ENCODE measurements at regions not wholly inside any gene's neighbourhood (a gene's known extent, or its start where the extent isn't known, plus 50 kb on each side); places are given as distances from the start of the nearest gene placed in this dataset.
A peak's percentile ranks its signal among the peaks of the same experiment; 100 is the strongest.

GRCh38 chr6:140732991-140733390 lies 1358.5 kb upstream of the CITED2 start:
- WGBS, 2 donors = 28 to 34% methylated on average over 2 of the region's 2 CpGs
- Histone ChIP-seq H3K9me3 (no peaks in the 10 kb centered on the region), H3K4me1 (no peaks in the 10 kb centered on the region), H3K4me3 (no peak overlapping the region), H3K36me3 (ENCODE audit: low read depth, missing control alignments) (no peaks in the 10 kb centered on the region), H3K27ac (no peak overlapping the region), H3K27me3 (no peaks in the 10 kb centered on the region)
- DNase-seq = no peak
- TF ChIP-seq POLR2A (IDR thresholded peaks at IDR 0.05) (no peak), CTCF (IDR thresholded peaks at IDR 0.05) (no peak)
- intact Hi-C loops (cut with DNase I; ENCODE audit: low total_unique reads) = no loop called here

- H3K4me3 ChIP-seq = no peak overlapping the region
- H3K27ac ChIP-seq = no peak overlapping the region
- H3K36me3 ChIP-seq (ENCODE audit: low read depth, missing control alignments) = no peaks in the 10 kb centered on the region
- H3K4me1 ChIP-seq = no peaks in the 10 kb centered on the region
- H3K9me3 ChIP-seq = no peaks in the 10 kb centered on the region
- WGBS, 2 donors = 77 to 82% methylated on average over 2 of the region's 2 CpGs
- TF ChIP-seq POLR2A (IDR thresholded peaks at IDR 0.05) = no peak
- no peak for TF ChIP-seq CTCF (IDR thresholded peaks at IDR 0.05)
- no peaks in the 10 kb centered on the region for H3K27me3 ChIP-seq
- intact Hi-C loops (cut with DNase I; ENCODE audit: low total_unique reads) = no loop called here
- DNase-seq = no peak
Observed at GRCh38 chr6:140732155-140732554, 1357.7 kb upstream of the CITED2 start.

GRCh38 chr6:140731741-140732140 lies 1357.3 kb upstream of the CITED2 start:
- 50 to 65% methylated on average over 3 of the region's 3 CpGs for WGBS, 2 donors
- Histone ChIP-seq H3K4me1 (no peaks in the 10 kb centered on the region), H3K27ac (peak overlapping the region in 1 of 2 donors; percentile 6), H3K4me3 (no peak overlapping the region), H3K9me3 (no peaks in the 10 kb centered on the region), H3K27me3 (no peaks in the 10 kb centered on the region), H3K36me3 (ENCODE audit: low read depth, missing control alignments) (no peaks in the 10 kb centered on the region)
- DNase-seq = no peak
- TF ChIP-seq POLR2A (IDR thresholded peaks at IDR 0.05) (no peak), CTCF (IDR thresholded peaks at IDR 0.05) (no peak)
- intact Hi-C loops (cut with DNase I; ENCODE audit: low total_unique reads) = no loop called here

- TF ChIP-seq CTCF (IDR thresholded peaks at IDR 0.05) (no peak), POLR2A (IDR thresholded peaks at IDR 0.05) (no peak)
- intact Hi-C loops (cut with DNase I; ENCODE audit: low total_unique reads) = no loop called here
Observed at GRCh38 chr6:140729521-140729920, 1355.1 kb upstream of the CITED2 start.

GRCh38 chr6:140718021-140718420 lies 1343.6 kb upstream of the CITED2 start:
- Histone ChIP-seq H3K4me1 (no peaks in the 10 kb centered on the region), H3K9me3 (no peaks in the 10 kb centered on the region), H3K27ac (no peak overlapping the region), H3K27me3 (no peaks in the 10 kb centered on the region), H3K36me3 (ENCODE audit: low read depth, missing control alignments) (no peaks in the 10 kb centered on the region), H3K4me3 (no peak overlapping the region)
- no peak for DNase-seq
- intact Hi-C loops (cut with DNase I; ENCODE audit: low total_unique reads) = no loop called here
- TF ChIP-seq POLR2A (IDR thresholded peaks at IDR 0.05) (no peak), CTCF (IDR thresholded peaks at IDR 0.05) (no peak)

More at GRCh38 chr6:140729521-140729920, 1355.1 kb upstream of the CITED2 start:
- Histone ChIP-seq H3K9me3 (no peaks in the 10 kb centered on the region), H3K4me1 (no peaks in the 10 kb centered on the region), H3K27me3 (no peaks in the 10 kb centered on the region), H3K27ac (no peak overlapping the region), H3K4me3 (no peak overlapping the region), H3K36me3 (ENCODE audit: low read depth, missing control alignments) (no peaks in the 10 kb centered on the region)
- DNase-seq = no peak
